ENCODE measurements at regions not wholly inside any gene's neighbourhood (a gene's known extent, or its start where the extent isn't known, plus 50 kb on each side); places are given as distances from the start of the nearest gene placed in this dataset.

DNA sequence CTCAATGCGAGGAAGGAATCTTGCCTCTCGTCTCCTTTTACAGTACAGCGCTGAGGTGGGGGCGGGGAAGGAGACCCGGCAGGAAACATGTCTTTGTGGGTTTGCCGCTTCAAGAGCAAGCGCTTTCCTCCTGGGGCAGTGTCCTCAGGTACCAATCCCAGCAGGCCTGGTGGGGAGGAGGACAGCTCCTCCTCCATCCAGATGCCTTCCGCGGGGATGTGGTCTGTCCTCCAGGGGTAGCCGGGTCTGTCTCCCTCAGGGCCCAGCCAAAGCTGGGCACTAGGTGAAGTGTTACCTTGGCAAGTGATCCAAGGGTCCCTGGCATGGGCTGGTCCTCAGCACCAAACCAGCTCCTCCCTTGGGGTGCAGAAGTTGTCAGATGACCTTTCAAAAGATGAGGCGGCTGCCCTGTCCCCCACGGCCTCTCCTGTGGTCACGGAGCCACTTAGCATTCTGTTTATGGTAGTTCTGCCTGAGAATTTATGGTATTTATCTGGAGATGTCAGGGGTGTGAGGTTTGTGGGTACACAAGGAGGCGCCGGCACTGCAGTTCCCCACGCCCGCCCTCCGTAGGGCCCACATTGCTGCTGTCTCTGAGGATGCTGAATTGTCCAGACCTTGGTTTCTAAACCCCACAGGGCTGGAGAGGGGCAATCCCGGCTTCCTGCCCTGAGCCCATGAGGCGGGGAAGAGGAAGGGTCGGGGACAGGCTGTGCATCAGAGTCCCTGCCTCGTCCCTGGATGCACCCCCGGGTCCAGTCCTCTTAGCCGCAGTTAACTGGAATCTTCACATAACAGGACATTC is 93.5 kb upstream of the ANO1 start:
- TF ChIP-seq, protein P1, sequence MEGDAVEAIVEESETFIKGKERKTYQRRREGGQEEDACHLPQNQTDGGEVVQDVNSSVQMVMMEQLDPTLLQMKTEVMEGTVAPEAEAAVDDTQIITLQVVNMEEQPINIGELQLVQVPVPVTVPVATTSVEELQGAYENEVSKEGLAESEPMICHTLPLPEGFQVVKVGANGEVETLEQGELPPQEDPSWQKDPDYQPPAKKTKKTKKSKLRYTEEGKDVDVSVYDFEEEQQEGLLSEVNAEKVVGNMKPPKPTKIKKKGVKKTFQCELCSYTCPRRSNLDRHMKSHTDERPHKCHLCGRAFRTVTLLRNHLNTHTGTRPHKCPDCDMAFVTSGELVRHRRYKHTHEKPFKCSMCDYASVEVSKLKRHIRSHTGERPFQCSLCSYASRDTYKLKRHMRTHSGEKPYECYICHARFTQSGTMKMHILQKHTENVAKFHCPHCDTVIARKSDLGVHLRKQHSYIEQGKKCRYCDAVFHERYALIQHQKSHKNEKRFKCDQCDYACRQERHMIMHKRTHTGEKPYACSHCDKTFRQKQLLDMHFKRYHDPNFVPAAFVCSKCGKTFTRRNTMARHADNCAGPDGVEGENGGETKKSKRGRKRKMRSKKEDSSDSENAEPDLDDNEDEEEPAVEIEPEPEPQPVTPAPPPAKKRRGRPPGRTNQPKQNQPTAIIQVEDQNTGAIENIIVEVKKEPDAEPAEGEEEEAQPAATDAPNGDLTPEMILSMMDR (IDR thresholded peaks at IDR 0.05), result no peak
- no peak for TF ChIP-seq EP300 (IDR thresholded peaks at IDR 0.05)
- no peak for TF ChIP-seq POLR2A (IDR thresholded peaks at IDR 0.05)

Data from ovary (tissue), 3 donors.